HepG2 (cell line): ENCODE measurements at regions not wholly inside any gene's neighbourhood (a gene's known extent, or its start where the extent isn't known, plus 50 kb on each side); places are given as distances from the start of the nearest gene placed in this dataset.

Experiments used
- ATAC-seq: fragments of 200-7000 bp; cut with Tn5 transposase; 3 replicates; pipeline ENCODE4 v1.9.1; 2020; ENCODE audit warnings: mild to moderate bottlenecking, moderate library complexity
- BruUV-seq: library from RNA; stranded (reverse); fragments of 400-500 nt; replicated peaks from 2 replicates; lab custom pipeline; 2021; lab: Mats Ljungman, UMichigan
- CTCF ChIA-PET: fragments of 300-600 bp; formaldehyde crosslinking; extraction: SDS; loops from one replicate; lab custom pipeline; 2021; ENCODE audit warnings: low total read pairs, inconsistent platforms, low intra/inter-chr PET ratio; lab: Yijun Ruan, JAX
- POLR2A ChIA-PET: fragments of 350-600 bp; sonication (Branson Sonifier 250); formaldehyde crosslinking; loops from one replicate; lab custom pipeline; 2020; ENCODE audit warnings: antibody characterized with exemption, inconsistent platforms; lab: Yijun Ruan, JAX
- DNase-seq: peaks from one replicate; pipeline ENCODE4 v3.0.0-alpha.2; 2015; ENCODE audit warnings: low spot score
- FAIRE-seq: peaks from 3 replicates; lab custom pipeline; 2011; peaks lifted over from hg19 to GRCh38; lab: Jason Lieb, UNC
- H2AFZ ChIP-seq: one replicate; pipeline ENCODE4 v1.6.1; 2011; ENCODE audit warnings: low read length, inconsistent platforms
- H3K27ac ChIP-seq: fragments of 300-600 bp; 3 replicates; pipeline ENCODE4 v1.8.0; 2011; ENCODE audit warnings: mixed run types, mild to moderate bottlenecking, mixed read lengths, low read length, inconsistent platforms; ENCODE audit not compliant: insufficient read depth; ENCODE audit errors: extremely low read length
- H3K27me3 ChIP-seq, 2 experiments: fragments of 200-600 bp in 1 of 2; 2 replicates in 1 of 2; 3 replicates in 1 of 2; pipeline versions ENCODE4 v1.6.0 to v1.8.0; 2011; ENCODE audit warnings: low read length in 2 of 2, mild to moderate bottlenecking in 2 of 2, moderate library complexity in 2 of 2, inconsistent platforms in 1 of 2; ENCODE audit not compliant: insufficient read depth in 2 of 2, control insufficient read depth in 1 of 2
- H3K36me3 ChIP-seq, 2 experiments: fragments of 200-600 bp in 1 of 2; replicated peaks in 1 of 2; 2 replicates in 1 of 2; 3 replicates in 1 of 2; pipeline versions ENCODE4 v1.5.1 to v1.8.0; 2011; ENCODE audit warnings: low read length in 2 of 2, inconsistent platforms in 1 of 2; ENCODE audit not compliant: insufficient read depth in 2 of 2, control insufficient read depth in 1 of 2
- H3K4me1 ChIP-seq: 2 replicates; pipeline ENCODE4 v1.5.1; 2012; ENCODE audit warnings: low read length, inconsistent platforms; ENCODE audit not compliant: insufficient read depth
- H3K4me2 ChIP-seq: 2 replicates; pipeline ENCODE4 v1.6.0; 2011; ENCODE audit warnings: low read depth, low read length, inconsistent platforms
- H3K4me3 ChIP-seq, 3 experiments: fragments of 200-600 bp in 1 of 3; sonication (generic), shearing (Covaris generic) in 1 of 3; replicated peaks in 1 of 3; 2 replicates each; pipeline ENCODE4 v1.5.1; 2011 to 2016; ENCODE audit warnings: low read length in 3 of 3, inconsistent platforms in 2 of 3, low read depth in 2 of 3, mild to moderate bottlenecking in 2 of 3, control low read depth in 1 of 3, mixed read lengths in 1 of 3; ENCODE audit not compliant: insufficient read depth in 1 of 3
- H3K79me2 ChIP-seq: one replicate; pipeline ENCODE4 v1.6.1; 2011; ENCODE audit warnings: low read length, inconsistent platforms; ENCODE audit not compliant: insufficient read depth
- H3K9ac ChIP-seq: 2 replicates; pipeline ENCODE4 v1.6.0; 2011; ENCODE audit warnings: mild to moderate bottlenecking, low read depth, low read length, inconsistent platforms; ENCODE audit not compliant: insufficient read depth
- H3K9me3 ChIP-seq: 2 replicates; pipeline ENCODE4 v1.5.1; 2012; ENCODE audit warnings: mild to moderate bottlenecking, low read length
- H4K20me1 ChIP-seq: 2 replicates; pipeline ENCODE4 v1.6.0; 2011; ENCODE audit warnings: inconsistent platforms, mild to moderate bottlenecking, low read length, moderate library complexity; ENCODE audit not compliant: insufficient read depth
- ATF5 ChIP-seq: sonication (generic); formaldehyde crosslinking; IDR thresholded peaks from 2 replicates; pipeline ENCODE4 v1.4.0; 2020; ENCODE audit warnings: mild to moderate bottlenecking, low read depth, missing genetic modification reagents
- BRCA1 ChIP-seq: sonication (generic); formaldehyde crosslinking; IDR thresholded peaks from 2 replicates; pipeline ENCODE4 v1.4.0; 2020; ENCODE audit warnings: missing genetic modification reagents
- MED8 ChIP-seq: sonication (generic); formaldehyde crosslinking; IDR thresholded peaks from 2 replicates; pipeline ENCODE4 v1.8.1; 2023; ENCODE audit warnings: mild to moderate bottlenecking, missing genetic modification reagents; ENCODE audit not compliant: insufficient replicate concordance
- MLXIP ChIP-seq: sonication (generic); formaldehyde crosslinking; IDR thresholded peaks from 2 replicates; pipeline ENCODE4 v1.9.0; 2021; ENCODE audit warnings: missing genetic modification reagents, borderline replicate concordance
- ZFP1 ChIP-seq: IDR thresholded peaks from 2 replicates; pipeline ENCODE4 v1.6.1; 2016
- ZNF280B ChIP-seq: sonication (generic); formaldehyde crosslinking; IDR thresholded peaks from 2 replicates; pipeline ENCODE4 v1.5.0; 2020; ENCODE audit warnings: missing genetic modification reagents, mild to moderate bottlenecking, borderline replicate concordance
- ZNF382 ChIP-seq: sonication (generic); formaldehyde crosslinking; IDR thresholded peaks from 2 replicates; pipeline ENCODE4 v1.5.0; 2020; ENCODE audit warnings: missing genetic modification reagents, mild to moderate bottlenecking, borderline replicate concordance
- ZNF709 ChIP-seq: sonication (generic); formaldehyde crosslinking; IDR thresholded peaks from 2 replicates; pipeline ENCODE4 v1.5.0; 2020; ENCODE audit warnings: mild to moderate bottlenecking, missing genetic modification reagents
- WGBS: methylation state at CpG from one replicate; pipeline ENCODE4 v1.1.6; 2017; ENCODE audit warnings: low lambda C conversion rate; 5-methylcytosine and 5-hydroxymethylcytosine counted together
- in situ Hi-C: cut with HindIII; loops from 2 replicates; pipeline ENCODE4 v1.10.0; 2017; ENCODE audit warnings: low pct_unique_long_range_greater_than_20kb; ENCODE audit not compliant: extremely low pct_ligation_motif_present
- intact Hi-C: fragments of 100-400 bp; cut with micrococcal nuclease; formaldehyde crosslinking; loops from one replicate; pipeline ENCODE4 v1.10.0; 2022; ENCODE audit not compliant: unreplicated experiment

- Histone ChIP-seq H3K9ac (no peak overlapping the region), H3K27me3 (no peaks in the 10 kb centered on the region), H3K4me1 (no peaks in the 10 kb centered on the region), H4K20me1 (no peaks in the 10 kb centered on the region), H3K9me3 (peaks cover 13% of the 10 kb centered on the region; the same call in 1 of the 2 replicates), H2AFZ (no peak overlapping the region), H3K4me2 (no peak overlapping the region), H3K4me3 (no peak overlapping the region), H3K27ac (no peak overlapping the region), H3K36me3 (no peaks in the 10 kb centered on the region), H3K79me2 (no peaks in the 10 kb centered on the region)
- TF ChIP-seq ZNF709 (CRISPR knock-in tag): no peak
- no peak for TF ChIP-seq MLXIP (CRISPR knock-in tag)
- TF ChIP-seq ZNF382: no peak
- no peak for TF ChIP-seq BRCA1
- TF ChIP-seq MED8 (CRISPR knock-in tag): no peak
- no peak for TF ChIP-seq ATF5
- no peak for TF ChIP-seq ZNF280B (CRISPR knock-in tag)
- TF ChIP-seq ZFP1 (CRISPR knock-in tag): no peak
- DNase-seq: no peak
- 0% methylated on average over 1 of the region's 1 CpG for WGBS
- intact Hi-C loops: no loop called here
- ChIA-PET POLR2A (no interaction called here), CTCF (no interaction called here)
- no peak for ATAC-seq
- no TSS peak for BruUV-seq
- in situ Hi-C loops: no loop called here
- no peak for FAIRE-seq
Measured at GRCh38 chr5:30725073-30725472, 468.4 kb upstream of the CDH6 start.
